Keratinocyte (primary cell): ENCODE measurements at regions not wholly inside any gene's neighbourhood (a gene's known extent, or its start where the extent isn't known, plus 50 kb on each side); places are given as distances from the start of the nearest gene placed in this dataset.

Experiments
- DNase-seq: peaks from one replicate; pipeline ENCODE4 v3.0.0-alpha.2; 2011; ENCODE audit warnings: low read depth, missing footprints, low spot score
- FAIRE-seq: peaks from 2 replicates; lab custom pipeline; 2011; peaks lifted over from hg19 to GRCh38; lab: Jason Lieb, UNC
- H2AFZ ChIP-seq: 2 replicates; pipeline ENCODE4 v1.6.0; 2012; ENCODE audit warnings: low read length, control low read depth, inconsistent platforms; ENCODE audit not compliant: control insufficient read depth
- H3K27ac ChIP-seq: 2 replicates; pipeline ENCODE4 v1.5.1; 2011; ENCODE audit warnings: low read length; ENCODE audit not compliant: control insufficient read depth, insufficient read depth
- H3K27me3 ChIP-seq: 3 replicates; pipeline ENCODE4 v1.6.0; 2011; ENCODE audit warnings: low read length; ENCODE audit not compliant: control insufficient read depth, insufficient read depth; ENCODE audit errors: extremely low read depth
- H3K36me3 ChIP-seq, 2 experiments: 2 replicates in 1 of 2; 3 replicates in 1 of 2; pipeline ENCODE4 v1.5.1; 2011; ENCODE audit warnings: low read length in 2 of 2, mild to moderate bottlenecking in 1 of 2; ENCODE audit not compliant: control insufficient read depth in 2 of 2, insufficient read depth in 2 of 2; ENCODE audit errors: extremely low read depth in 1 of 2
- H3K4me1 ChIP-seq: 3 replicates; pipeline ENCODE4 v1.5.1; 2011; ENCODE audit warnings: low read length; ENCODE audit not compliant: control insufficient read depth, insufficient read depth; ENCODE audit errors: extremely low read depth
- H3K4me2 ChIP-seq: 3 replicates; pipeline ENCODE4 v1.6.0; 2011; ENCODE audit warnings: low read depth, low read length; ENCODE audit not compliant: control insufficient read depth, insufficient read depth; ENCODE audit errors: extremely low read depth
- H3K4me3 ChIP-seq, 3 experiments: fragments of 200-600 bp in 1 of 3; sonication (generic) in 1 of 3; 2 replicates in 2 of 3; 3 replicates in 1 of 3; pipeline ENCODE4 v1.5.1; 2011 to 2016; ENCODE audit warnings: low read length in 3 of 3, mild to moderate bottlenecking in 3 of 3, control low read depth in 2 of 3, inconsistent platforms in 1 of 3, low read depth in 1 of 3, mixed read lengths in 1 of 3, mixed run types in 1 of 3, moderate library complexity in 1 of 3; ENCODE audit not compliant: control insufficient read depth in 2 of 3, insufficient read depth in 2 of 3; ENCODE audit errors: extremely low read depth in 1 of 3
- H3K79me2 ChIP-seq: 2 replicates; pipeline ENCODE4 v1.6.0; 2012; ENCODE audit warnings: low read length; ENCODE audit not compliant: control insufficient read depth, insufficient read depth
- H3K9ac ChIP-seq: 3 replicates; pipeline ENCODE4 v1.6.0; 2011; ENCODE audit warnings: low read length; ENCODE audit not compliant: control insufficient read depth, insufficient read depth; ENCODE audit errors: extremely low read depth
- H3K9me1 ChIP-seq: 3 replicates; pipeline ENCODE4 v1.6.0; 2011; ENCODE audit warnings: low read length; ENCODE audit not compliant: control insufficient read depth, insufficient read depth; ENCODE audit errors: extremely low read depth
- H3K9me3 ChIP-seq: 2 replicates; pipeline ENCODE4 v1.5.1; 2012; ENCODE audit warnings: low read depth, low read length; ENCODE audit not compliant: control insufficient read depth
- H4K20me1 ChIP-seq: 3 replicates; pipeline ENCODE4 v1.6.0; 2011; ENCODE audit warnings: low read length; ENCODE audit not compliant: control insufficient read depth, insufficient read depth; ENCODE audit errors: extremely low read depth
- EZH2 ChIP-seq: IDR thresholded peaks from one replicate; pipeline ENCODE4 v1.6.1; 2012; ENCODE audit warnings: inconsistent platforms, mild to moderate bottlenecking, low read length, moderate library complexity
- dilution Hi-C: fragments of 300-500 bp; cut with MboI; formaldehyde crosslinking; loops from one replicate; pipeline ENCODE4 v1.7.0; 2020; ENCODE audit warnings: low sequenced_read_pairs; ENCODE audit not compliant: extremely low pct_ligation_motif_present
- TF ChIP-seq, protein P1 (sequence below), 3 experiments: IDR thresholded peaks in 1 of 3; conservative IDR thresholded peaks in 1 of 3; optimal IDR thresholded peaks in 1 of 3; 2 replicates in 2 of 3; 3 replicates in 1 of 3; pipeline versions ENCODE3 to v1.5.1; 2011; ENCODE audit warnings: low read length in 3 of 3, mild to moderate bottlenecking in 3 of 3, moderate library complexity in 2 of 3, control low read depth in 1 of 3, inconsistent platforms in 1 of 3; ENCODE audit not compliant: insufficient read depth in 2 of 3; ENCODE audit errors: extremely low read depth in 1 of 3

DNA sequence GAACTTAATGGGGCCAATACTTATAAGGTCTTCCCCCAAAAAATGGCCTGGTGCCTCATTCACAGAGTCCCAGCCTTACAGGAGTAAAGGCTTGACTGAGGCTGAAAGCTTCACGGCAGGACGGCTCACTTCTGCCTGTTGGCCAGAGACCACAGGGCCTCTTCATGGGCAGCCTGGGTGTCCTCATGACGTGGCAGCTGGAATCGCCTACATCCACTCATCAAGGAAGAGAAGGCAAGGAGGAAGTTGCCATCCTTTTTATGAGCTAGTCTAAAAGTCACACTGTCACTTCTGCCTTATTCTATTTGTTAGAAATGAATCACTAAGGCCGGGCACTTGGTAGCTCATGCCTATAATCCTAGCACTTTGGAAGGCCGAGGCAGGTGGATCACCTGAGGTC is 89.3 kb upstream of the DGKG start:
- dilution Hi-C loops = no loop called here
- Histone ChIP-seq H2AFZ (no peak overlapping the region), H3K79me2 (no peaks in the 10 kb centered on the region), H3K27me3 (peaks cover 18% of the 10 kb centered on the region), H3K9ac (no peak overlapping the region), H3K9me1 (no peaks in the 10 kb centered on the region), H3K36me3 (no peaks in the 10 kb centered on the region), H3K27ac (no peak overlapping the region), H3K4me1 (no peaks in the 10 kb centered on the region), H3K9me3 (no peaks in the 10 kb centered on the region), H4K20me1 (no peaks in the 10 kb centered on the region), H3K4me2 (no peak overlapping the region), H3K4me3 (no peak overlapping the region)
- TF ChIP-seq EZH2 = no peak
- TF ChIP-seq, protein P1, sequence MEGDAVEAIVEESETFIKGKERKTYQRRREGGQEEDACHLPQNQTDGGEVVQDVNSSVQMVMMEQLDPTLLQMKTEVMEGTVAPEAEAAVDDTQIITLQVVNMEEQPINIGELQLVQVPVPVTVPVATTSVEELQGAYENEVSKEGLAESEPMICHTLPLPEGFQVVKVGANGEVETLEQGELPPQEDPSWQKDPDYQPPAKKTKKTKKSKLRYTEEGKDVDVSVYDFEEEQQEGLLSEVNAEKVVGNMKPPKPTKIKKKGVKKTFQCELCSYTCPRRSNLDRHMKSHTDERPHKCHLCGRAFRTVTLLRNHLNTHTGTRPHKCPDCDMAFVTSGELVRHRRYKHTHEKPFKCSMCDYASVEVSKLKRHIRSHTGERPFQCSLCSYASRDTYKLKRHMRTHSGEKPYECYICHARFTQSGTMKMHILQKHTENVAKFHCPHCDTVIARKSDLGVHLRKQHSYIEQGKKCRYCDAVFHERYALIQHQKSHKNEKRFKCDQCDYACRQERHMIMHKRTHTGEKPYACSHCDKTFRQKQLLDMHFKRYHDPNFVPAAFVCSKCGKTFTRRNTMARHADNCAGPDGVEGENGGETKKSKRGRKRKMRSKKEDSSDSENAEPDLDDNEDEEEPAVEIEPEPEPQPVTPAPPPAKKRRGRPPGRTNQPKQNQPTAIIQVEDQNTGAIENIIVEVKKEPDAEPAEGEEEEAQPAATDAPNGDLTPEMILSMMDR (optimal IDR thresholded peaks at IDR 0.05 in 1 of 3, IDR thresholded peaks at IDR 0.05 in 1 of 3, conservative IDR thresholded peaks at IDR 0.05 in 1 of 3; ENCODE audit: extremely low read depth in 1 of 3, insufficient read depth in 2 of 3, low read length in 3 of 3) = no peak
- no peak for DNase-seq
- no peak for FAIRE-seq

DNA sequence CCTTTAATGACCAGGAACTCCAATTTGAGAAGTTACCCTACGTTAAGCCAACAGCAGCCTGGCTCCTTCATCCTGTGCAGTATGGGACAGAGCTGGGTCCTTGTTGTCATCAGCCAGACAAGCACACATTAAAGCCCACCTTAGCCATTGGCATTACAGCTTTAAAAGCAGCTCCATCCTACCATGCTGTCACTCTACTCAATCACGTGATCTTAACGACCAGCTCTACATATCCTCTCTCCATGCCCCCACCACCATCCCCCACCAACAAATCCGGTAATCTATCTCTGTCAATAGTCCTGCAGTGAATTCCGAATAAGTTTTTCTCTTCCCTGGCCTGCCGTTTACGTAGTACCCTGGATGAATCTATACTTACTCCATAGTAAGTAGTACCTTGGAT is 82.9 kb upstream of the DGKG start:
- peaks cover 17% of the 10 kb centered on the region for H3K27me3 ChIP-seq
- H3K9me3 ChIP-seq = no peaks in the 10 kb centered on the region

More for the DNA sequence above, 82.9 kb upstream of the DGKG start:
- Histone ChIP-seq H3K27ac (no peak overlapping the region), H3K9me1 (no peaks in the 10 kb centered on the region), H3K4me2 (no peak overlapping the region), H3K9ac (no peak overlapping the region), H4K20me1 (no peaks in the 10 kb centered on the region), H3K36me3 (no peaks in the 10 kb centered on the region), H2AFZ (no peak overlapping the region), H3K4me3 (no peak overlapping the region), H3K79me2 (no peaks in the 10 kb centered on the region), H3K4me1 (no peaks in the 10 kb centered on the region)
- dilution Hi-C loops = no loop called here
- DNase-seq (no peak), FAIRE-seq (no peak)
- TF ChIP-seq, protein P1 (optimal IDR thresholded peaks at IDR 0.05 in 1 of 3, IDR thresholded peaks at IDR 0.05 in 1 of 3, conservative IDR thresholded peaks at IDR 0.05 in 1 of 3; ENCODE audit: extremely low read depth in 1 of 3, insufficient read depth in 2 of 3, low read length in 3 of 3) = no peak
- no peak for TF ChIP-seq EZH2
